ENCODE measurements at regions not wholly inside any gene's neighbourhood (a gene's known extent, or its start where the extent isn't known, plus 50 kb on each side); places are given as distances from the start of the nearest gene placed in this dataset.

GRCh38 chr9:10873999-10874398 is 261.2 kb upstream of the PTPRD start:
- no peak for TF ChIP-seq GATA3 (IDR thresholded peaks at IDR 0.05; ENCODE audit: low read depth, low read length)
- TF ChIP-seq GATA2 (IDR thresholded peaks at IDR 0.05; ENCODE audit: low read depth, low read length): no peak

DNA sequence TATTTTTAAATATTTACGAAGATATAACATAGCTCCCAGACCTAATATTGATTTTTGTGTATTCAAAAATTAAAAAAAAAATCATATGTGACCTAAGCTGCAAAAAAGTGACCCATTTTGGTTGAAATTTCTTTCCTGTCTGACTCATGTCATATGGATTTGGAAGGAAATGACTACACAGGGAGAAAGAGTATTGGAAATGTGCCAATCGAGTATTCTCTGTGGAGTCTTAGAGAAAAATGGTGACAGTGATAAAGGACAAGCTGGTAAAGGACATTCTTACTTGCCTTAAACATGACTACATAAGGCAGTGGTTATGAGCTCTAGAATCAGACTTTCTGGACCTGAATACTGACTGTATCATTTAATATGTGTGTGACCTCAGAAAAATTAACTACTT is 262.9 kb upstream of the PTPRD start:
- TF ChIP-seq GATA3 (IDR thresholded peaks at IDR 0.05; ENCODE audit: low read depth, low read length) (no peak), GATA2 (IDR thresholded peaks at IDR 0.05; ENCODE audit: low read depth, low read length) (no peak)

- TF ChIP-seq GATA2 (IDR thresholded peaks at IDR 0.05; ENCODE audit: low read depth, low read length): no peak
- TF ChIP-seq GATA3 (IDR thresholded peaks at IDR 0.05; ENCODE audit: low read depth, low read length): no peak
Measured at GRCh38 chr9:10876333-10876732, 263.5 kb upstream of the PTPRD start.

GRCh38 chr9:10899509-10899908 is 286.7 kb upstream of the PTPRD start:
- TF ChIP-seq GATA2 (IDR thresholded peaks at IDR 0.05; ENCODE audit: low read depth, low read length) (no peak), GATA3 (IDR thresholded peaks at IDR 0.05; ENCODE audit: low read depth, low read length) (no peak)

DNA sequence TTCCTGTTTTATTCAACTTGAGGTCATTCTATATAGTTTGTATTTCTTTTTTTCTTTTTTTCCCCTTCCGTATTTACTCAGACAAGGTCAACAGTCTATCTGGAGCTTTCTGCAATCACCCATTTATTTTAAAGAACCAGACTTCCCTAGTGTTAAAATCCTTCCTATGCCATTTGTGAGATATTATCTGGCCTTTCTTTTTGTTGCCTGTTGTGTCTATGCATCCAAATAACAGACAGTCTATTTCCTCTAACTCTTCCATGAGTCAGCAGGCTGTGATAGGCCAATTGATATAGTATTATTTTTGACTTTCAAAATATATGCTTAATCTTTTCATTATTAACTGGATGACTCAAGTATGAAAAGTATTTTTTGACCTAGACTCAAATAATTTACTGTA is 291.2 kb upstream of the PTPRD start:
- TF ChIP-seq GATA3 (IDR thresholded peaks at IDR 0.05; ENCODE audit: low read depth, low read length) (no peak), GATA2 (IDR thresholded peaks at IDR 0.05; ENCODE audit: low read depth, low read length) (no peak)

DNA sequence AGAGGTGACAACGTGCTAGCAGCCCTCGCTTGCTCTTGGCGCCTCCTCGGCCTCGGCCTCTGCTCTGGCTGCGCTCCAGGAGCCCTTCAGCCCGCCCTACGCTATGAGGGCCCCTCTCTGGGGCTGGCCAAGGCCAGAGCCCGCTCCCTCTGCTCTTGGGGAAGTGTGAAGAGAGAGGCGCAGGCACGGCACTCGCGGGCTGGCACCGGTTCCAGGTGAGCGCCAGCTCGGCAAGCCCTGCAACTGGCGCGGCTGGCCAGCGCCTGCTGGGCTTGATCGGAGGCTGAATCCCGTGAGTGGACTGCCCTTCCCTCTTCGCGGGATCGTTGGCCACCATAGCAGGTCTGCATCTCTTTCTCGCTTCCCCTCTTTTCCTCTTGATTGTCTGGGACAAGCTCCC is 298.0 kb upstream of the PTPRD start:
- TF ChIP-seq GATA3 (IDR thresholded peaks at IDR 0.05; ENCODE audit: low read depth, low read length) (no peak), GATA2 (IDR thresholded peaks at IDR 0.05; ENCODE audit: low read depth, low read length) (no peak)

- TF ChIP-seq GATA3 (IDR thresholded peaks at IDR 0.05; ENCODE audit: low read depth, low read length): no peak
- TF ChIP-seq GATA2 (IDR thresholded peaks at IDR 0.05; ENCODE audit: low read depth, low read length): no peak
Measured at GRCh38 chr9:10911373-10911772, 298.6 kb upstream of the PTPRD start.

DNA sequence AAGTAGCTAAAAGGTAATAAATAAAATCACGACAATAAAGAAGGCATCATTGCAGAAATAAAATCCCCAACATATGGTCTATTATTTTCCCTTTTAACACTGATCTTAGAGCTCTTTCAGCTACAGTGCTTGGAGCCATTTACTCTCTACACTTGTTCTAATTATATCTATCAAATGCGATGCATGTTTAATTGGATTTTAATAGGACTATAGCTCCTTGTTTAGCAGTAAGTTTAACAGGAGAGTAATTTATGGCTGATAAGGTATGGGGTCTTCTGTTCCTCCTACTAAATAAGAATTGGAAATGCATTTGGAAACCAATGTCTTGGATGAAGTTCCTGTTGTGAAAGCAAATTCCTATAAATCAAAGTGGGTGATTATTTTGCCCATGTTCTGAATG is 304.2 kb upstream of the PTPRD start:
- no peak for TF ChIP-seq GATA3 (IDR thresholded peaks at IDR 0.05; ENCODE audit: low read depth, low read length)
- no peak for TF ChIP-seq GATA2 (IDR thresholded peaks at IDR 0.05; ENCODE audit: low read depth, low read length)

- no peak for TF ChIP-seq GATA3 (IDR thresholded peaks at IDR 0.05; ENCODE audit: low read depth, low read length)
- no peak for TF ChIP-seq GATA2 (IDR thresholded peaks at IDR 0.05; ENCODE audit: low read depth, low read length)
Measured at GRCh38 chr9:10921671-10922070, 308.9 kb upstream of the PTPRD start.

DNA sequence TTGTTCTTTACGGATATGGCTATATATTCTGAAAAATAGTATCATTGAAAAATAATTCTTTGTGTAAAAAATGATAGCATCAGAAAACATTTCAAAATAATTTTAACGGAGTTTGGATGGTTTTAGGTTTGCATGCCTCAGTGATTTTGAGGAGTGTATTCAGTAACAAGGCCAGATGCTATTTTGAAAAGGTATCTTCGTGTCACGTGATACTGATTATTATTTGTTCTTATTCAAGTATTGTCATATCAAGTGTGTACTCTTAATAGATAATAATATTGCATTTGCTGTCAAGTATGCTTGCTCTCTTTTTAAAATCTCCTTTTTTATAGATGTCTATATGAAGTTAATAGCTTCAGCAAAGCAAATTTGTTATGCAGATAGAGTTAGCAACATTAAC is 313.1 kb upstream of the PTPRD start:
- TF ChIP-seq GATA3 (IDR thresholded peaks at IDR 0.05; ENCODE audit: low read depth, low read length) (no peak), GATA2 (IDR thresholded peaks at IDR 0.05; ENCODE audit: low read depth, low read length) (no peak)

GRCh38 chr9:10928372-10928771 is 315.6 kb upstream of the PTPRD start:
- no peak for TF ChIP-seq GATA3 (IDR thresholded peaks at IDR 0.05; ENCODE audit: low read depth, low read length)
- TF ChIP-seq GATA2 (IDR thresholded peaks at IDR 0.05; ENCODE audit: low read depth, low read length): no peak

- TF ChIP-seq GATA2 (IDR thresholded peaks at IDR 0.05; ENCODE audit: low read depth, low read length) (no peak), GATA3 (IDR thresholded peaks at IDR 0.05; ENCODE audit: low read depth, low read length) (no peak)
Measured at GRCh38 chr9:10930081-10930480, 317.3 kb upstream of the PTPRD start.

- TF ChIP-seq GATA2 (IDR thresholded peaks at IDR 0.05; ENCODE audit: low read depth, low read length) (no peak), GATA3 (IDR thresholded peaks at IDR 0.05; ENCODE audit: low read depth, low read length) (no peak)
Measured at GRCh38 chr9:10946676-10947410, 334.0 kb upstream of the PTPRD start.

DNA sequence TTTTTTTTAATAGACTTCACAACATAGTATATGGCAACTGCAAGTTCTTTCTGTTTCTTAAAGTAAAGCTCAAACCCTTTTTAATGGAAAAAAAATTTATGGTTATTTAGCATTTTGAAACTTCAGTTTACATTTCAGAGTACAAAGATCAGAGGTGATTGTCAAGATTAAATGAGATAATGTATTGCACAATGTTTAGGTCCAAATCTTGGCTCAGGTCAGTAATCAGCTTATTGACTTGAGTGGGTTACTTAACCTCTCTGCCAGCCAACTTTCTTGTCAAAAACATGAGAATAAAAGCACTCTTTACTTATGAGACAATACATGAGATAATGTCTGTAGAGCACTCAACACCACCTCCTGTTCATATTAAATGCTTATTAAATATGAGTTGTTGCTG is 345.1 kb upstream of the PTPRD start:
- no peak for TF ChIP-seq GATA3 (IDR thresholded peaks at IDR 0.05; ENCODE audit: low read depth, low read length)

DNA sequence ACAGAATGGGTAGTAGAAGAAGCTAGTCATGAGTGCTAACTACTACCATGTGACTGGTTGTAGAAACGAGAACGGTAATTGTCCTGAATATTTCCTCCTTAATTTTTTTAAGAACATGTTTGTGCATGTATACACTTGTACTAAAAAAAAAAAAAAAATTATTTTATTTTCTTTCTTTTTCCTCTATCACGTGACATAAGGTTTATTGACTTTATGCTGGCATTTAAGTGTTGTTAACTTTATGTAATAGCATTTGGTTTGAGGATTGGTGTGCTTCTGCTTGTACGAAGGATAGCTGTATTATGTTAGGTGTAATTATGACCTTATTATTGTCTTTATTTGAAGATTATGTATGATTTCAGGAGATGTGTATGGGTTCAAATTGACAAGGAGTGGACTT is 349.1 kb upstream of the PTPRD start:
- no peak for TF ChIP-seq GATA3 (IDR thresholded peaks at IDR 0.05; ENCODE audit: low read depth, low read length)
- no peak for TF ChIP-seq GATA2 (IDR thresholded peaks at IDR 0.05; ENCODE audit: low read depth, low read length)

- TF ChIP-seq GATA2 (IDR thresholded peaks at IDR 0.05; ENCODE audit: low read depth, low read length): no peak
- no peak for TF ChIP-seq GATA3 (IDR thresholded peaks at IDR 0.05; ENCODE audit: low read depth, low read length)
Measured at GRCh38 chr9:10983251-10983650, 370.4 kb upstream of the PTPRD start.
